ENCODE measurements at regions not wholly inside any gene's neighbourhood (a gene's known extent, or its start where the extent isn't known, plus 50 kb on each side); places are given as distances from the start of the nearest gene placed in this dataset.

DNA sequence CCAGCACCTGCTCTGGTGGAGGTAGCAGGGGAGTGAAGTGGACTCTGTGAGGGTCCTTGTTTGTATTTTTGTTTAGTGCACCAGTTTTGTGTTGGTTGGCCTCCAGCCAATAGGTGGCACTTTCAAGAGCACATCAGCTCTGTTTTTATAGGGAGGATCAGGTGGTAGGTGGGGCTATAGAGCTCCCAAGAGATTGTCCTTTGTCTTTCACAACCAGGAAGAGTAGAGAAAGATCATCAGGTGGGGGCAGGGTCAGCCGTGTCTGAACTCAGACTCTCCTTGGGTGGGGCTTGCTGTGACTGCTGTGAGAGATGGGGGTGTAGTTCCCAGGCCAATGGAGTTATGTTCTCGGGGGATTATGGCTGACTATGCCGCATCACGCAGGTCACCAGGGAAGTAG, 159.8 kb downstream of the ZNF326 start:
- Histone ChIP-seq H3K27me3 (ENCODE audit: insufficient read depth, low read length) (no peaks in the 10 kb centered on the region), H3K27ac (ENCODE audit: insufficient read length, low read depth, low read length) (no peak overlapping the region), H3K56ac (ENCODE audit: insufficient read length, low read depth, low read length) (no peak overlapping the region), H4K8ac (replicated peaks; ENCODE audit: insufficient read length, low read depth, low read length) (no peak overlapping the region), H2AFZ (ENCODE audit: low read length) (no peak overlapping the region), H2BK15ac (ENCODE audit: low read depth, low read length) (no peak overlapping the region), H3T11ph (ENCODE audit: low read length) (no peak overlapping the region), H3K4me2 (ENCODE audit: insufficient read depth, insufficient read length, low read length) (no peak overlapping the region), H3K4ac (ENCODE audit: low read depth, low read length) (no peak overlapping the region), H2BK5ac (ENCODE audit: insufficient read length, low read length) (no peak overlapping the region), H3K9me3 (ENCODE audit: control insufficient read depth, low read depth, low read length) (no peaks in the 10 kb centered on the region), H3K79me2 (ENCODE audit: insufficient read depth, low read length) (no peaks in the 10 kb centered on the region), H3K79me1 (ENCODE audit: insufficient read depth, low read depth, low read length, poor library complexity, severe bottlenecking) (no peaks in the 10 kb centered on the region), H3K4me1 (ENCODE audit: insufficient read depth, low read length) (no peaks in the 10 kb centered on the region), H3K9ac (ENCODE audit: extremely low read depth, insufficient read length, low read length) (no peak overlapping the region), H3K18ac (ENCODE audit: insufficient read length, low read depth, low read length) (no peak overlapping the region), H4K91ac (ENCODE audit: insufficient read length, low read depth, low read length) (no peak overlapping the region), H2BK20ac (ENCODE audit: low read depth, low read length, poor library complexity, severe bottlenecking) (no peak overlapping the region), H4K20me1 (ENCODE audit: control insufficient read depth, insufficient read depth, insufficient read length) (no peaks in the 10 kb centered on the region), H2AK5ac (ENCODE audit: insufficient read length, low read length) (no peak overlapping the region), H4K5ac (ENCODE audit: insufficient read length, low read depth, low read length) (no peak overlapping the region), H3K14ac (ENCODE audit: insufficient read depth, low read length) (no peak overlapping the region), H2BK120ac (ENCODE audit: low read depth, low read length, poor library complexity, severe bottlenecking) (no peak overlapping the region), H2BK12ac (ENCODE audit: insufficient read length, low read depth, low read length) (no peak overlapping the region), H3K23me2 (ENCODE audit: insufficient read length, low read depth, low read length, poor library complexity, severe bottlenecking) (no peaks in the 10 kb centered on the region), H3K23ac (ENCODE audit: insufficient read length, low read depth, low read length) (no peak overlapping the region)
- no peak for DNase-seq
- peaks cover 3% of the 10 kb centered on the region in 2 experiments; a peak in 1 of 4 replicates for H3K4me1 Mint-ChIP-seq
- peaks cover 2 to 9% (median 3%) of the 10 kb centered on the region in 3 experiments; a peak in 3 of 7 replicates for H3K36me3 Mint-ChIP-seq (ENCODE audit: insufficient read depth in 1 of 3, low read depth in 3 of 3)
- H3K27me3 Mint-ChIP-seq (ENCODE audit: low read depth), result no peaks in the 10 kb centered on the region; the same call in 1 of the 2 replicates
- TF ChIP-seq, protein P1, sequence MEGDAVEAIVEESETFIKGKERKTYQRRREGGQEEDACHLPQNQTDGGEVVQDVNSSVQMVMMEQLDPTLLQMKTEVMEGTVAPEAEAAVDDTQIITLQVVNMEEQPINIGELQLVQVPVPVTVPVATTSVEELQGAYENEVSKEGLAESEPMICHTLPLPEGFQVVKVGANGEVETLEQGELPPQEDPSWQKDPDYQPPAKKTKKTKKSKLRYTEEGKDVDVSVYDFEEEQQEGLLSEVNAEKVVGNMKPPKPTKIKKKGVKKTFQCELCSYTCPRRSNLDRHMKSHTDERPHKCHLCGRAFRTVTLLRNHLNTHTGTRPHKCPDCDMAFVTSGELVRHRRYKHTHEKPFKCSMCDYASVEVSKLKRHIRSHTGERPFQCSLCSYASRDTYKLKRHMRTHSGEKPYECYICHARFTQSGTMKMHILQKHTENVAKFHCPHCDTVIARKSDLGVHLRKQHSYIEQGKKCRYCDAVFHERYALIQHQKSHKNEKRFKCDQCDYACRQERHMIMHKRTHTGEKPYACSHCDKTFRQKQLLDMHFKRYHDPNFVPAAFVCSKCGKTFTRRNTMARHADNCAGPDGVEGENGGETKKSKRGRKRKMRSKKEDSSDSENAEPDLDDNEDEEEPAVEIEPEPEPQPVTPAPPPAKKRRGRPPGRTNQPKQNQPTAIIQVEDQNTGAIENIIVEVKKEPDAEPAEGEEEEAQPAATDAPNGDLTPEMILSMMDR (conservative IDR thresholded peaks at IDR 0.05), result no peak
- H3K27ac Mint-ChIP-seq, result no peak overlapping the region
- H3K4me3 Mint-ChIP-seq, result no peak overlapping the region
- WGBS (ENCODE audit: extremely low coverage, insufficient read length, low lambda C conversion rate), result no CpG with 5 or more reads among the region's 4 CpGs
- peaks cover 18 to 25% of the 10 kb centered on the region in 2 experiments for H3K9me3 Mint-ChIP-seq
